ENCODE measurements at regions not wholly inside any gene's neighbourhood (a gene's known extent, or its start where the extent isn't known, plus 50 kb on each side); places are given as distances from the start of the nearest gene placed in this dataset.

GRCh38 chr10:123518765-123519164 is 147.4 kb upstream of the GPR26 start:
- H3K4me1 ChIP-seq (ENCODE audit: low read depth) = no peaks in the 10 kb centered on the region
- intact Hi-C loops (cut with DNase I, micrococcal nuclease) = no loop called here
- TF ChIP-seq CTCF (IDR thresholded peaks at IDR 0.05) = no peak
- DNase-seq (no peak), ATAC-seq (no peak)
- H3K9me3 ChIP-seq = no peaks in the 10 kb centered on the region
- H3K36me3 ChIP-seq (ENCODE audit: low read depth) = no peaks in the 10 kb centered on the region
- H3K4me3 ChIP-seq = no peak overlapping the region

- DNase-seq (no peak), ATAC-seq (no peak)
- intact Hi-C loops (cut with DNase I, micrococcal nuclease) = no loop called here
- no peak for TF ChIP-seq CTCF (IDR thresholded peaks at IDR 0.05)
- no peaks in the 10 kb centered on the region for H3K4me1 ChIP-seq (ENCODE audit: low read depth)
- no peaks in the 10 kb centered on the region for H3K36me3 ChIP-seq (ENCODE audit: low read depth)
- no peaks in the 10 kb centered on the region for H3K9me3 ChIP-seq
- no peak overlapping the region for H3K4me3 ChIP-seq
Measured at GRCh38 chr10:123519861-123520260, 146.3 kb upstream of the GPR26 start.

DNA sequence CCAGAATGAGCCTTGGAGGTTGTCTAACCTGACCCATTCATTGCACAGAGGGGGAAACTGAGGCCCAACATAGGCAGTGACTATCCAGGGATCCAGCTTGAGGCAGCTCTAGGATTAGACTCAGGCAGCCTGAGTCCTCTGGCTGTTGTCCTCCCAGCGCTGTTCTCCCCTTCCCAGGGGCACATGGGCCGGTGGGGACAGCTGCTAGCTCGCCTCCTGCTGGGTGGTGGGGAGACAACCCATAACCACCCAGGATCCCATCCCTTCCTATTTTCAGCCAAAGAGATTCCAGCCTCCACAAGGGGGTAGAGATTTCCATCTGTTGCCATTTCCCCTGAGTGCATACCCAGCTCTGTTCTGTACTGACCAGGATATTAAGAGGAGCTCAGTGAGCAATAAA is 145.1 kb upstream of the GPR26 start:
- DNase-seq = no peak
- intact Hi-C loops (cut with DNase I, micrococcal nuclease) = no loop called here

DNA sequence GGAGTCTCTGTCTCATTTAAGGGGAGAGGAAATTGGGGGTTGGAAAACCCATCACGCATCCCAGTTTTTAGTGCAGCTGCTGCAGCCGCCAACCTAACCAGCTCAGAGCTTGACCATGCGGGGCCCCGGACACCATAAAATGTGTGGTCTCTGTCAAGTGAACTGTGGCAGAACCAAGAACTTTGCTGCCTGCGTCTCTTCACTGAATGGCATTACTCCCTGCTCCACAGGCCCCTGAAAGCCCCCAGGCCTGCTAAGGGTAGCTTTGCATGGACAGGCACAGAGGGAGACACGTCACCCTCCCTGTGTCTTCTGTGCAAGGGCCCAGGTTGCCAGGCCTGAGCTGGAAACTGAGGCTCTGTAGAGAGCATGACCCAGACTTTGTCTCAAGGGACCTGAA is 144.6 kb upstream of the GPR26 start:
- Histone ChIP-seq H3K9me3 (no peaks in the 10 kb centered on the region), H3K36me3 (ENCODE audit: low read depth) (no peaks in the 10 kb centered on the region), H3K4me1 (ENCODE audit: low read depth) (no peaks in the 10 kb centered on the region), H3K4me3 (no peak overlapping the region)
- no peak for DNase-seq
- TF ChIP-seq CTCF (IDR thresholded peaks at IDR 0.05) = no peak
- no peak for ATAC-seq
- intact Hi-C loops (cut with DNase I, micrococcal nuclease) = no loop called here

More for the DNA sequence above, 145.1 kb upstream of the GPR26 start:
- TF ChIP-seq CTCF (IDR thresholded peaks at IDR 0.05) = no peak
- Histone ChIP-seq H3K9me3 (no peaks in the 10 kb centered on the region), H3K36me3 (ENCODE audit: low read depth) (no peaks in the 10 kb centered on the region), H3K4me1 (ENCODE audit: low read depth) (no peaks in the 10 kb centered on the region), H3K4me3 (no peak overlapping the region)
- ATAC-seq = no peak

DNA sequence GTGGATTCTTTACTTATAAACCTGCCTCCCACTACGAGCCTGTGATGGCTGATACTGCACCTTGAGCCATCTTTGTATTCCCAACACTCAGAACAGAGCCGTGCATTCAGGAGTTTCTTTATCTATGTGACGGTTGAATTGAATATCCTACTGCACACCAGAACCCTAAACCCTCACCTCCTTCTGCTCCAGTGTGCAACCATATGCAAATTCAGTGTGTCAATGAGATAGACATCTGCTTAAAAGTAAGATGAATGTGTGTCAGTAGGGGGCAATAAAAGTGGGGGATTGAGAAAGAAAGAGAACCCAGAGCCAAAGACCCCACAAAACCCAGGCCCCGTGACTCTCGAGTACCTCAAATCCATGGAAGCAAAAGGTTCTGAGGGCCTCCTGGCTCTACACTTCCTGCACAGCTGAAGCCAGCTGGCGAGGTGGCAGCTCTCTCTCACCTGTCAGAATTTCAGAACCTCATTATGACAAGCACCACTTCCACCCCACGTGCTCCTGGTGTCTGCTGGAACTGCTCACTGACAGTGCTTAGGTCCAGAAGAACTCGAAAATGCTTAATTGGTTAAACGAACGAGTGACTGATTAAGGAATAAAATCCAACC is 143.3 kb upstream of the GPR26 start:
- no peak for DNase-seq
- no peaks in the 10 kb centered on the region for H3K9me3 ChIP-seq
- H3K4me1 ChIP-seq (ENCODE audit: low read depth) = no peaks in the 10 kb centered on the region
- ATAC-seq = no peak
- no peak overlapping the region for H3K4me3 ChIP-seq
- intact Hi-C loops (cut with DNase I, micrococcal nuclease) = no loop called here
- no peaks in the 10 kb centered on the region for H3K36me3 ChIP-seq (ENCODE audit: low read depth)
- no peak for TF ChIP-seq CTCF (IDR thresholded peaks at IDR 0.05)

GRCh38 chr10:123523833-123524232 is 142.3 kb upstream of the GPR26 start:
- H3K36me3 ChIP-seq (ENCODE audit: low read depth) = no peaks in the 10 kb centered on the region
- TF ChIP-seq CTCF (IDR thresholded peaks at IDR 0.05) = no peak
- no peak overlapping the region for H3K4me3 ChIP-seq
- DNase-seq = no peak
- intact Hi-C loops (cut with DNase I, micrococcal nuclease) = no loop called here
- H3K4me1 ChIP-seq (ENCODE audit: low read depth) = no peaks in the 10 kb centered on the region
- no peaks in the 10 kb centered on the region for H3K9me3 ChIP-seq
- no peak for ATAC-seq
